Fibroblast of villous mesenchyme (primary cell): ENCODE measurements at regions not wholly inside any gene's neighbourhood (a gene's known extent, or its start where the extent isn't known, plus 50 kb on each side); places are given as distances from the start of the nearest gene placed in this dataset.
A peak's percentile ranks its signal among the peaks of the same experiment; 100 is the strongest.

Experiments
- DNase-seq: peaks from one replicate; pipeline ENCODE4 v3.0.0-alpha.2; 2010; ENCODE audit warnings: low read depth
- H3K4me3 ChIP-seq: 2 replicates; pipeline ENCODE4 v1.5.1; 2011; ENCODE audit warnings: low read depth, mild to moderate bottlenecking, low read length
- TF ChIP-seq, protein P1 (sequence below): IDR thresholded peaks from 2 replicates; pipeline ENCODE4 v1.5.1; 2012; ENCODE audit warnings: low read depth, mild to moderate bottlenecking, low read length; ENCODE audit not compliant: insufficient read depth

DNA sequence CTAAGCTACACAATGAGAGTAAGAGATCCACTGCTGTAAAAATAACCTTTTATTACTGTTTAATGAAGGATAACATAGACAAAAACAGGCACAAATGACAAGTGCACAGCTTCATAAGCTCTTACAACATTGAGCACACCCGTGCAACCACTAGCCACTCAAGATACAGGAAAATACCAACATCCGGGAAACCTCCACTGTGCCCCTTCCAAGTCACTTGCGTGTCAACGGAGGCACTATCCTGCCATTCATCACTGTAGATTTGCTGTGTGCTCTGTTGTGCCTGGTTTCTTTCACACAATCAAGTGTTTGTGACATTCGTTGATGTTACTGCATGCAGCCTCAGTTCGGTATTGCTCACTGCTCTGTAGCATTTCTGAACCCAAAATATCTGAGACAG is 292.9 kb upstream of the MYT1L start:
- TF ChIP-seq, protein P1, sequence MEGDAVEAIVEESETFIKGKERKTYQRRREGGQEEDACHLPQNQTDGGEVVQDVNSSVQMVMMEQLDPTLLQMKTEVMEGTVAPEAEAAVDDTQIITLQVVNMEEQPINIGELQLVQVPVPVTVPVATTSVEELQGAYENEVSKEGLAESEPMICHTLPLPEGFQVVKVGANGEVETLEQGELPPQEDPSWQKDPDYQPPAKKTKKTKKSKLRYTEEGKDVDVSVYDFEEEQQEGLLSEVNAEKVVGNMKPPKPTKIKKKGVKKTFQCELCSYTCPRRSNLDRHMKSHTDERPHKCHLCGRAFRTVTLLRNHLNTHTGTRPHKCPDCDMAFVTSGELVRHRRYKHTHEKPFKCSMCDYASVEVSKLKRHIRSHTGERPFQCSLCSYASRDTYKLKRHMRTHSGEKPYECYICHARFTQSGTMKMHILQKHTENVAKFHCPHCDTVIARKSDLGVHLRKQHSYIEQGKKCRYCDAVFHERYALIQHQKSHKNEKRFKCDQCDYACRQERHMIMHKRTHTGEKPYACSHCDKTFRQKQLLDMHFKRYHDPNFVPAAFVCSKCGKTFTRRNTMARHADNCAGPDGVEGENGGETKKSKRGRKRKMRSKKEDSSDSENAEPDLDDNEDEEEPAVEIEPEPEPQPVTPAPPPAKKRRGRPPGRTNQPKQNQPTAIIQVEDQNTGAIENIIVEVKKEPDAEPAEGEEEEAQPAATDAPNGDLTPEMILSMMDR = no peak
- DNase-seq = no peak
- no peak overlapping the region for H3K4me3 ChIP-seq

DNA sequence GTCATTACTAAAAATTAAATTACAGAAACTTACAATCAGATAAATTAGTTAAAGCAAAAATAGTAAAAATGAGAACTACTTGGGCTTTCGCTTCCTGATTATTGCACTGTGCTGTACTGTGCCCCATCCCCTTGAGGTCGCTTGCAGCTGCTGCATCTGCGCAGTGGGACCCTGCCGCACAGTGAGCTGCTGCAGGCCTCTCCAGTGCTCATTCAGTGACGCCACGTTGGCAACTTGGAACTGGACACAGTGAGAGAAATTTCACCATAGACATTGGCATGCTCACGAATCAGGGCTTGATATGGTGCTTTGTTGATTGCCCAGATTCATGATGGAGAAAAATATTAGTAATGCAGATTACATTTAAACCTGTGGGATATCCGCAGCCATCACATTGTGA is 290.8 kb upstream of the MYT1L start:
- DNase-seq = no peak
- TF ChIP-seq, protein P1 = no peak
- no peak overlapping the region for H3K4me3 ChIP-seq

DNA sequence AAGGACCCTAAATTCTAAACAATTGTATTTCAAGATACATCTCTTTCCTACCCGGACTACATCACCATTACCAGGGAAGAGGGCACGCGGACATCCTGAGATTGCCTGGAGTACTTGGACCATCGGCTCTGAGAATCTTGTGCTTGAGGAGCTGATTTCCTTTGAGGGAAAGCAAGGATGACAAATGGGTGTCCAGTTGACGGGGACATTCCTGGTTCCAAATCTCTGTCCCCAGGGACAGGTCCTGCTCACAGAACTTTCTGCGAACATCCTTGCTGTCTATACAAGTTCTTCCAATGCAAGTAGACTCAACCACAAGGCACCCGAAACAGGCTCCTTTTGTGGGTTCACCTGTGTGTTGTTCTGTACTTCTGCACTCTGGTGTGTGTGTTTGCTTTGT is 289.5 kb upstream of the MYT1L start:
- H3K4me3 ChIP-seq = no peak overlapping the region
- DNase-seq = no peak
- TF ChIP-seq, protein P1 = no peak

GRCh38 chr2:2619995-2620394 is 288.9 kb upstream of the MYT1L start:
- TF ChIP-seq, protein P1 = no peak

DNA sequence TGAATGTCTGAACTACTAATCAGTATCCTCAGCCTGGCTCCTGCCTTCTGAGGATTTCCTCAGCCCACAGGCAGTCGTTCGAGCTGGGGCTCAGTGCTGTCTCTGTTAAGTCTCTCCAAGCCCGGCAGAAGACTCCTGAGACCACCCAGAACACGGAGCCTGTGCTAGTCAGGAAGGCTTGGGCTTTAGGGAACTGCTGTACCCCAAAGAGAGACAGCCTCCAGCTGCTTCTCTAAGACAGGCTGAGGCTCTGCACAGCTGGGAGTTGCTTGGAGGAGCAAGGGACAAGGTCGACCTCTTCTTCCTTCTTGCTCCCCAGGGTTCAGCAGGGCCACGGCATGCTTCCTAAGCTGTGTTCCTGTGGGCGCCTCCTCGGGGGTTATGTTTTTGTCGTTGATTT is 283.4 kb upstream of the MYT1L start:
- TF ChIP-seq, protein P1 = no peak
- H3K4me3 ChIP-seq = no peak overlapping the region
- DNase-seq = no peak

More at GRCh38 chr2:2619995-2620394, 288.9 kb upstream of the MYT1L start:
- no peak for DNase-seq
- H3K4me3 ChIP-seq = no peak overlapping the region

- DNase-seq = peak; percentile 26
- TF ChIP-seq, protein P1 = no peak
- no peak overlapping the region for H3K4me3 ChIP-seq
Measured at GRCh38 chr2:2613279-2614199, 282.5 kb upstream of the MYT1L start.
